Activated CD4-positive, alpha-beta memory T cell treated with anti-CD3 and anti-CD28 coated beads, Interleukin-2, amount 10 ng/mL, durations not matched to agents 7 days and 5 days (primary cell): ENCODE measurements at regions not wholly inside any gene's neighbourhood (a gene's known extent, or its start where the extent isn't known, plus 50 kb on each side); places are given as distances from the start of the nearest gene placed in this dataset.
"Not testable (repeated sequence)": the region's sequence is repeated elsewhere in the genome, so short reads cannot be mapped to it uniquely, and the experiment has no call there.

Source experiments
- CTCF ChIA-PET: fragments of 350-600 bp; sonication (Branson Sonifier 250); formaldehyde crosslinking; loops from one replicate; lab custom pipeline; 2021; ENCODE audit warnings: antibody characterized with exemption, inconsistent platforms; lab: Charles Lee
- POLR2A ChIA-PET: fragments of 350-600 bp; sonication (Branson Sonifier 250); formaldehyde crosslinking; loops from one replicate; lab custom pipeline; 2021; ENCODE audit warnings: antibody characterized with exemption; lab: Charles Lee
- DNase-seq: peaks from one replicate; pipeline ENCODE4 v3.0.0-alpha.2; 2020
- H3K27ac Mint-ChIP-seq: one replicate; pipeline ENCODE4 v1.8.0; 2021; ENCODE audit warnings: mild to moderate bottlenecking, mixed read lengths
- H3K27me3 Mint-ChIP-seq: one replicate; pipeline ENCODE4 v1.8.0; 2021; ENCODE audit warnings: mixed read lengths
- H3K36me3 Mint-ChIP-seq: one replicate; pipeline ENCODE4 v1.8.0; 2021; ENCODE audit warnings: low read depth, mixed read lengths
- H3K4me1 Mint-ChIP-seq: one replicate; pipeline ENCODE4 v1.8.0; 2021; ENCODE audit warnings: mixed read lengths
- H3K4me3 Mint-ChIP-seq: one replicate; pipeline ENCODE4 v1.8.0; 2021; ENCODE audit warnings: mild to moderate bottlenecking, mixed read lengths
- H3K9me3 Mint-ChIP-seq: one replicate; pipeline ENCODE4 v1.8.0; 2021; ENCODE audit warnings: mixed read lengths

DNA sequence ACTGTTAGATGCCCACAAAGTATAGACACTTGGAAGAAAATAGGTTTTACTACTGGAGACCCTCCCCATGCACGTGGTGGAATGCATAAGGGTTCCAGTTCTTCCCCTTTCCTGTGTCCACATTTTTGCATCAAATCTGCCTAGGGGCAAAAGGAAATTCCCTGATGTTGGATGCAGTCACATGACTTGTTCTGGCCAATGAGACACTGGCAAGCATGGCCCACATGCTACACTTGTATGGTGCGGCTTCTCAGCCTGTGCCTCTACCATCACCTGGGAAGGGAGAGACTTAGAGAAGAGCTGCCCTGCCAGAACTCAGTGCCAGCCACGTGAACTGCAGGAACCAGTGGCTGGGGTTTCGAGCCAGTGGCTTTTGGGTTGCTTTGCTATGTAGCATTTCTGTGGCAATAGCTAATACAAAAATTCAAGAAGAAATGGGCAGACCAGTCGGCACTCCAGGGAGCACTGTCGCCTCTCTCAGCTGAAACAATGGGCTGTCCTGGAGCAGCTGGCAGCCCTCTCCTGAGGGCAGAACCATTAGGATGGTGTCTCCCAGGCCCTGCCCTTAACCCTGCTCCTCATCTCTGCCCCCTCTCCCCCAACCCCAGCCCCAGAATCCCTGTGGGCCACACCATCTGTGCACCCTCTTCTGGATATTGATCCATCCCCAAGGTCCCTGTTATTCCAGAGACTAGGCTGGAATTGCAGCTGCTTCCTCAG, 634.0 kb downstream of the UQCRFS1 start:
- Mint-ChIP-seq H3K4me1 (no peaks in the 10 kb centered on the region), H3K36me3 (no peaks in the 10 kb centered on the region), H3K4me3 (no peak overlapping the region), H3K27ac (no peak overlapping the region), H3K27me3 (no peaks in the 10 kb centered on the region), H3K9me3 (peaks cover 10% of the 10 kb centered on the region)
- ChIA-PET CTCF (no interaction called here), POLR2A (no interaction called here)
- no peak for DNase-seq

DNA sequence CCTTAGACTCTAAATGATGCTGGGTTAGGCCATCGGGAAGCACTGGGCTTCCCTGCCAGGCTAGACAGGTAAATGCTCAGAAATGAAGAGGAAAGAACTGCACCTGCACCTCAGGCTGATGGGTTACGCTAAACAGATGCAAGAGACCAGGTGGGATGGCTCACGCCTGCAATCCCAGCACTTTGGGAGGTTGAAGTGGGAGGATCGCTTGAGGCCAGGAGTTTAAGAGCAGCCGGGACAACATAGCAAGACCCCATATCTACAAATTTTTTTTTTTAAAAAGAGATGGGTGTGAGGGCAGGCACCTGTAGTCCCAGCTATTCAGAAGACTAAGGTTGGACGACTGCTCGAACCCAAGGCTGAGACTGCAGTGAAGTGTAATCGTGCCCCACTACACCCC, 634.7 kb downstream of the UQCRFS1 start:
- Mint-ChIP-seq H3K27ac (no peak overlapping the region), H3K36me3 (no peaks in the 10 kb centered on the region), H3K4me1 (no peaks in the 10 kb centered on the region), H3K27me3 (no peaks in the 10 kb centered on the region), H3K4me3 (no peak overlapping the region), H3K9me3 (peaks cover 10% of the 10 kb centered on the region)
- CTCF ChIA-PET: no interaction called here
- POLR2A ChIA-PET: no interaction called here
- DNase-seq: no peak

DNA sequence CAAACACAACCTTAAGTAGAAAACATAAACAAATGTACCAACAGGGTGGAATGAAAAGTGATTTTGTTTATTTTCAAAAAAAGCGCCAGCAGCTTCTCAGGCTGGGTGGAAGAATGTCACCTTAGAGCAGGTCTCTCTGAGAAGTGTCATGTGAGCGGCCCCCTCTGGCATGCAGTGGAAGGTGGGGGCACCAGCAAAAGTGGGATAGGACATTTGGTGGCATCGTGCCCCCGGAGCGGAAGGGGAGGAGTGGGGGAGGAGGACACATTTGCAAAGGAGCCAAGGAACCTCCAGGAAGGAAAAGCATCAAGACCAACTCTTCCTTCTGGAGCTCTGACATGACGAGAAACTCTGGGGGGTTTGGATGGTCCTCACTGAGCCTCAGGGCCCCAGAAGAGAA, 635.3 kb downstream of the UQCRFS1 start:
- CTCF ChIA-PET: no interaction called here
- peaks cover 10% of the 10 kb centered on the region for H3K9me3 Mint-ChIP-seq
- H3K4me3 Mint-ChIP-seq: no peak overlapping the region
- H3K27me3 Mint-ChIP-seq: no peaks in the 10 kb centered on the region
- no peak for DNase-seq
- POLR2A ChIA-PET: interaction anchor here (1.0 kb wide), 1 partner anchor 14 kb away, joined by 3 read pairs; no protein-coding TSS in a partner anchor
- H3K36me3 Mint-ChIP-seq: no peaks in the 10 kb centered on the region
- H3K4me1 Mint-ChIP-seq: no peaks in the 10 kb centered on the region
- no peak overlapping the region for H3K27ac Mint-ChIP-seq

DNA sequence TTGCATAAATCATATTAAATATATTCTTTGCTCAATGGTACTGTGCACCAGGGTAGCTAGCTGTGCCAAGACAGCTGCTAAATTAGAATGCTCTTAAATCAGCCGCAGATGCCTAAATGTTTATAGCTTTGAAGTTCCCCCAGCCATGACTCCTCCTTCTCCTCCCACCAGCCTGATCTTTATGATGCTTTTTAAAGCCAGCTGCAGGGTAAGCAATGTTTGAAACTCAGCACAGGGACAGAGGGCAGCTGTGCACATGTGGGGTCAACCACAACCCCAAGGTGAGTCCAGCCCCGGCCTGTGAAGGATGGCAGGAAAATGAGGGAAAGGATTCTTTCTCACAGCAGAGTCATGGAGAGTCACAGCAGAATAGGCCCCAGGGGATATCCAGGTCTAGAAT, 635.7 kb downstream of the UQCRFS1 start:
- Mint-ChIP-seq H3K36me3 (no peaks in the 10 kb centered on the region), H3K9me3 (peaks cover 10% of the 10 kb centered on the region), H3K27ac (no peak overlapping the region), H3K4me3 (no peak overlapping the region), H3K4me1 (no peaks in the 10 kb centered on the region), H3K27me3 (no peaks in the 10 kb centered on the region)
- CTCF ChIA-PET: no interaction called here
- POLR2A ChIA-PET: interaction anchor here (1.0 kb wide), 1 partner anchor 14 kb away, joined by 3 read pairs; no protein-coding TSS in a partner anchor
- DNase-seq: no peak

DNA sequence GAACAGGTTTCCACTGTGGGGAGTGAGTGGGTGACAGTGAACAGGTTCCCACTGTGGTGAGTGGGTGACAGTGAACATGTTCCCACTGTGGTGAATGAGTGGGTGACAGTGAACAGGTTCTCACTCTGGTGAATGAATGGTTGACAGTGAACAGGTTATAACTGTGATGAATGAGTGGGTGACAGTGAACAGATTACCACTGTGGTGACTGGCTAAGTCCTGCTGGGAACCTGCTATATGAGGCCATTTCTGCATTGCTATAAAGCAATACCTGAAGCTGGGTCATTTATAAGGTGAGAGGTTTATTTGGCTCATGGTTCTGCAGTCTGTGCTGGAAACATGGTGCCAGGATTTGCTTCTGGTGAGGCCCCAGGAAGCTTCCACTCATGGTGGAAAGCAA, 637.1 kb downstream of the UQCRFS1 start:
- ChIA-PET CTCF (no interaction called here), POLR2A (no interaction called here)
- no peak for DNase-seq
- Mint-ChIP-seq H3K4me1 (no peaks in the 10 kb centered on the region), H3K27ac (no peak overlapping the region), H3K27me3 (no peaks in the 10 kb centered on the region), H3K36me3 (no peaks in the 10 kb centered on the region), H3K4me3 (no peak overlapping the region), H3K9me3 (peaks cover 10% of the 10 kb centered on the region)

DNA sequence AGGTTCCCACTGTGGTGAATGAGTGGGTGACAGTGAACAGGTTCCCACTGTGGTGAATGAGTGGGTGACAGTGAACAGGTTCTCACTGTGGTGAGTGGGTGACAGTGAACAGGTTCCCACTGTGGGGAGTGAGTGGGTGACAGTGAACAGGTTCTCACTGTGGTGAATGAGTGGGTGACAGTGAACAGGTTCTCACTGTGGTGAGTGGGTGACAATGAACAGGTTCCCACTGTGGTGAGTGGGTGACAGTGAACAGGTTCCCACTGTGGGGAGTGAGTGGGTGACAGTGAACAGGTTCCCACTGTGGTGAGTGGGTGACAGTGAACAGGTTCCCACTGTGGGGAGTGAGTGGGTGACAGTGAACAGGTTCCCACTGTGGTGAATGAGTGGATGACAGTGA, 637.6 kb downstream of the UQCRFS1 start:
- H3K27ac Mint-ChIP-seq, POLR2A ChIA-PET, DNase-seq: not testable (repeated sequence)

DNA sequence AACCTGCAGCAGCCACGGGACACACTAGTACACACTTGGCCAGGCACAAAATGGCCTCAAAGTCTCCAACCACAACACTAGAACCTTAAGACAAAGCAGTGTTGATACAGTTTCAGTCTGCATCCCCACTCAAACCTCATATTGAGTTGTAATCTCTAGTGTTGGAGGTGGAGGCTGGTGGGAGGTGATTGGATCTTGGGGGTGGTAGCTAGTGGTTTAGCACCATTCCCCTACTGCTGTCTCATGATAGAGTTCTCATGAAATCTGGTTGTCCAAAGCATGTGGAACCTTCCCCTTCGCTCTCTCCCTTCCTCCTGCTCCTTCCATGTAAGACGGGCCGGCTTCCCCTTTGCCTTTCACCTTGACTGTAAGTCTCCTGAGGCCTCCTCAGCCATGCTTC, 638.7 kb downstream of the UQCRFS1 start:
- no peak for DNase-seq
- ChIA-PET POLR2A (no interaction called here), CTCF (no interaction called here)
- Mint-ChIP-seq H3K36me3 (no peaks in the 10 kb centered on the region), H3K9me3 (peaks cover 7% of the 10 kb centered on the region), H3K4me1 (no peaks in the 10 kb centered on the region), H3K4me3 (no peak overlapping the region), H3K27ac (no peak overlapping the region), H3K27me3 (no peaks in the 10 kb centered on the region)

More for the DNA sequence above, 637.6 kb downstream of the UQCRFS1 start:
- CTCF ChIA-PET, H3K36me3 Mint-ChIP-seq, H3K4me1 Mint-ChIP-seq, H3K4me3 Mint-ChIP-seq, H3K9me3 Mint-ChIP-seq, H3K27me3 Mint-ChIP-seq: not testable (repeated sequence)

DNA sequence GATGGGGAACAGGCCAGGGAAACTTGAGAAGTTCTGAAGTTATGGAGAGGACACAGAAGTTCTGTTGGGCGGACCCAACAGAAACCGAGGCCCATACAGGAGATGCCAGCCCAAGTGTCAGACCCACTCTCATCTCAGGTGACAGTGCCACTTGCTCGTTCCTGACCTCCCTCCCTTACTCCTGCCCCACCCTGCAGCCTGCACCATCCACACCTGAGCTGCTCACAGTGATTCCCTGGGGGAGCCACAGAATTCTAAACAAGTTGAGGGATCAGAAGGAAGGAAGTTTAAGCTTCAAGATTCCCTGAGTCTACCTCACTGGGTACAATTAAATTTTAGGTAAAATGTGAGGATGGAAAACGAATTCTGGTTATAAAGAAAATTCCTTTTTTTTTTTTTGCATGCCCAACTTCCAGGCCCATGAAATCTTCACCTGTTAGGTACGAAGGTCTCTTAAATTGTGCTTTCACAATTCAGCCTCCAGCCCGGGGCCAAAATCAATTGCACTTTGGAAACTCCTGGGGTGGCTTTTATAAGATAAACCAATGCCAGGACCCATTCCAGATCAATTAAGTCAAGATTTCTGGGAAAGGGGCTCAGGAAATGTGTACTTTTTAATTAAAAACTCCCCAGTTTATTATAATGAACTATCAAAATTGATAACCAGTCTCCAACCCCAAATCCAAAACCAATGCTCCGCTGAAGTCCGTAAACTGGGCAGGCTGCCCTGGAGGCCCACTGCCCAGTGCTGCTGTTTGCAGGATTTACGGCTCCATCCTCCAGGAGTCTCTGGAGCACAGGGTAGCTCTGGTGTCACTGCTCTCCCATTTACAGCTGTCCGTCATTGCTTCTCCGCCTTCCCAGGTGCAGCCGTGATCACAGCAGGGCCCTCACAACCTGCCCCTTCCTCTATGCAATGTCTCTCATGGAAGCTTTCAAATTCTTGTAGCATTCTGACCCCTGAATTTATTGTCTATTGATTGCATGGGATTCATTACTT, 643.5 kb downstream of the UQCRFS1 start:
- peaks cover 7% of the 10 kb centered on the region for H3K9me3 Mint-ChIP-seq
- no peak for DNase-seq
- H3K27me3 Mint-ChIP-seq: no peaks in the 10 kb centered on the region
- no peak overlapping the region for H3K4me3 Mint-ChIP-seq
- no peak overlapping the region for H3K27ac Mint-ChIP-seq
- ChIA-PET POLR2A (no interaction called here), CTCF (no interaction called here)
- H3K36me3 Mint-ChIP-seq: no peaks in the 10 kb centered on the region
- H3K4me1 Mint-ChIP-seq: no peaks in the 10 kb centered on the region

DNA sequence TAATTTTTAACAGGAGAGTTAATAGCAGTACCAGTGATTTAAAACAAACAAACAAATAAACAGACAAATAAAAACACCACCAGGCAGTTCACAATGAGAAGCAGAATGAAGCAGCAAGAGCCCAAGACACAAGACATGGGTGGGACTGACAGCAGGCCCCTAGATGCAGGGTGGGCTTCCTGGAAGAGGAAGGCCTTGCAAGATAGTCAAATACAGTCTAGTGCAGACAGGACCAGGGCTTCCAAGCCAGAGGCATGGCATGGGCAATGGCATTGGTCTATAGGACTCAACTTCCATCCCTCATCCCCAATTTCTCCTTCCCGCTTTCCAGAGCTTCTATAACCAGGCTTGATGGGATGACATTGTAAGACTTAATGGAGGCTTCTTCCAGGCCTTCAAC, 645.1 kb downstream of the UQCRFS1 start:
- no peak overlapping the region for H3K4me3 Mint-ChIP-seq
- peaks cover 12% of the 10 kb centered on the region for H3K9me3 Mint-ChIP-seq
- no peaks in the 10 kb centered on the region for H3K4me1 Mint-ChIP-seq
- H3K27ac Mint-ChIP-seq: no peak overlapping the region
- no peaks in the 10 kb centered on the region for H3K27me3 Mint-ChIP-seq
- POLR2A ChIA-PET: no interaction called here
- DNase-seq: no peak
- CTCF ChIA-PET: no interaction called here
- no peaks in the 10 kb centered on the region for H3K36me3 Mint-ChIP-seq

DNA sequence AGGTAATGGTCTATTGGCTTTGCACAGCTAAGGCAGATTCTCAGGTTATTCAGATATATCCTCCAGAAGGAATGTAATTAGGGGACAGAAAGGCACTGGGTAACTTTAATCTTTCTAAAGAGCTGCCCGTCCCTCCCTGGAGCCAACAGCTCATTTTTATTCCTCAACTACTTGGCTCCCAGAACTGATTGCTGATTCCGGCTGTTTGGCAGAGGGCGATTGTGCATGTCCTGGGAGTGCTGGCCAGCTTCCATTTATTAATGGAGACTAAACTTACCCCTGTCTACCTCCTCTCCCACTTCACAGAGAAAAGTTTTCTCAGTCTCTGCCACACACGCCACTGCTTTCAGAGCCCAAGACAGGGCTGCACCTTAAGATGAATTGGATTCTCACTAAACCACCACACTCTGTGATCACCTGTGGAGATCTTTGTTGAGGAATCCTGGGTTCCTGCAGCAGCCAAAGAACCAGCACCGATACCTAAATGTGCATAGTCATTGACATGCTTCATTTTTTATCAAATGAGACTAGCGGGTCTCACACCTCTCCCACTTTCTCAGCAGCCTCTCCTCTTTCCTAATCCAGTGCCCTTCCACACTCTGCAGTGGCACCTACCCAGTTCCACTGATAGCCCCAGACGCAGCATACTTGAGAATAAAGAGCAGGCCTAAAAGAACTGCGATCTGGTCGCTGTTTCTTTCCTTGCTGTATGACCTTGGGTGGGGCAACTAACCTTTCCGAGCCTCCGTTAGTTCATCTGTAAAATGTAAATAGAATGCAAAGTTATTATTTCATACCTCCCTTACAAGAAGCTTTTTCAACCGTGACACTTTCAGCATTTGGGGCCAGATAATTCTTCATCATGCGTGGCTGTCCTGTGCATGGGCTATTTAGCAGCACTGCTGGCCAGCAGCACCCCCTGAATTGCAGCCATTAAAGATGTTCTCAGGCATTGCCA, 648.7 kb downstream of the UQCRFS1 start:
- DNase-seq: no peak
- Mint-ChIP-seq H3K27me3 (no peaks in the 10 kb centered on the region), H3K4me1 (no peaks in the 10 kb centered on the region), H3K27ac (no peak overlapping the region), H3K9me3 (peaks cover 12% of the 10 kb centered on the region), H3K4me3 (no peak overlapping the region), H3K36me3 (no peaks in the 10 kb centered on the region)
- CTCF ChIA-PET: no interaction called here
- POLR2A ChIA-PET: no interaction called here

DNA sequence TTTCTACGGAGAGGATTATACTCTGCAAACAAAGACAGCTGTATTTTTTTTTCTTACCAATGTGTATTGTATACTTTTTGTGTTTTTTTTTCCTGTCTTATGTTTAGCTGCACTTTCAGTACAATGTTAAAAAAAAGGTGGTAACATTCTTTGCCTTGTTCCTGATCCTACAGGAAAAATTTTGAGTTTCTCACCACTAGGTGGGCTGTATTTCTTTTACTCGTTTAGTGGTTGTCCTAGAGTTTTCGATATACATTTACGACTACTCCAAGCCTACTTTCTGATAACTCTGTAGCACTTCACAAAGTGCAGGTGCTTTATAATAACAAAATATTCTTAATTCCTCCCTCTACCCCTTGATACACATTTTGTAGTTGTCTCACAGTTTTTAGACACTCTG, 652.2 kb downstream of the UQCRFS1 start:
- Mint-ChIP-seq H3K36me3 (no peaks in the 10 kb centered on the region), H3K4me3 (no peak overlapping the region), H3K27ac (no peak overlapping the region), H3K4me1 (no peaks in the 10 kb centered on the region), H3K27me3 (no peaks in the 10 kb centered on the region), H3K9me3 (peaks cover 9% of the 10 kb centered on the region)
- no peak for DNase-seq
- ChIA-PET CTCF (no interaction called here), POLR2A (no interaction called here)

DNA sequence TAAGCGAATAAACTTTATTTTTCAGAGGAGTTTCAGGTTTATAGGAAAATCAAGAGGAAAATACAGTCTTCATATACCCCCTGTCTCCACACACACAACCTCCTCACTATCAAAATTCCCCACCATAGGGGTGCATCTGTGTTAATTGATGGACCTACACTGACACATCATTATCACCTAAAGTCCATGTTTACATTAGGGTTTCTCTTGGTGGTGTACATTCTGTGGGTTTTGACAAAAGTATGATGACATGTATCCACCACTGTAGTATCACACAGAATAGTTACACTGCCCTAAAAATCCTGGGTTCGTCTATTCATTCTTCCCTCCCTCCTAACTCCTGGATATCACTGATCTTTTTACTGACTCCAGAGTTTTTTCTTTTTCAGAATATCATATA, 654.2 kb downstream of the UQCRFS1 start:
- no peaks in the 10 kb centered on the region for H3K4me1 Mint-ChIP-seq
- no peaks in the 10 kb centered on the region for H3K36me3 Mint-ChIP-seq
- ChIA-PET POLR2A (no interaction called here), CTCF (no interaction called here)
- no peak overlapping the region for H3K4me3 Mint-ChIP-seq
- H3K9me3 Mint-ChIP-seq: peaks cover 8% of the 10 kb centered on the region
- no peaks in the 10 kb centered on the region for H3K27me3 Mint-ChIP-seq
- no peak overlapping the region for H3K27ac Mint-ChIP-seq
- no peak for DNase-seq

DNA sequence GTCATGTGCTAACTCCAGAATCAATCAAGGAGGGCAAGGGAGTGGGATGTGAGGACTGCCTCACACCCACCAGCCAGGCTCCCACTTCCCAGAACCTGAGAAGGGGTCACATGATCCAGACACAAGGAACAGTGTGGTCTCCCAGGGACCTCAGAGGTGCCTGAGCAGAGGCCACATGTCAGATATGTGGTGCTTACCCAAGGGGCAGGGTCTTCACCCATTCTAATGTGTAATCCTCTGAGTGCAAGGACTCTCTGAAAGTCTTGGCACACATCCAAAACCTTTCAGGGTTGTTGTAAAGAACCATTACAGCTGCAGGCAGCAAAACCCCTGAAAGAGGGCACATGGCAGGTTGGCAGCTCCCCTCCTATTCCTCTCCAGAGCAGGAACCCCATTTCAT, 656.6 kb downstream of the UQCRFS1 start:
- no peak overlapping the region for H3K4me3 Mint-ChIP-seq
- no peak overlapping the region for H3K27ac Mint-ChIP-seq
- ChIA-PET CTCF (no interaction called here), POLR2A (no interaction called here)
- peaks cover 12% of the 10 kb centered on the region for H3K9me3 Mint-ChIP-seq
- no peaks in the 10 kb centered on the region for H3K27me3 Mint-ChIP-seq
- H3K36me3 Mint-ChIP-seq: no peaks in the 10 kb centered on the region
- DNase-seq: no peak
- no peaks in the 10 kb centered on the region for H3K4me1 Mint-ChIP-seq
